ENCODE measurements at regions not wholly inside any gene's neighbourhood (a gene's known extent, or its start where the extent isn't known, plus 50 kb on each side); places are given as distances from the start of the nearest gene placed in this dataset.

DNA sequence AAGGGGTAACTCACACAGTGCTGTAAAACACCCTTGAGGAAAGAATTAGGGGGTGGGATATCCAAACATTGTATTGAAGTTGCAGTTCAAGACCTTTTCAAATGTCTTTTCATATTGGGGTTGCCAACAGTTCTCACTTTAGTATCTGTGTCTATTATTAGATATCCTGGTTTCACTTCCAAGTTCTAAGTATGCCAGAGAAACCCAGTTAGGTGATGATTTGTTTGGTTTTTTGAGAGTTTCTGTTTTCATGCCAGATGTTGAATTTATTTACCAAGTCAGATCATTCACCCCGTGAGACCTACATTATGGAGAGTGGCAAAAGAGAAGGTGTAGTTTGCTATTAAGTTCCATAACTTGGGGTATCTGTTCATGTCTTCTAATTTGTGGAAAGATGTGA, 64.5 kb downstream of the C9orf152 start:
- DNase-seq (ENCODE audit: low spot score): no peak

DNA sequence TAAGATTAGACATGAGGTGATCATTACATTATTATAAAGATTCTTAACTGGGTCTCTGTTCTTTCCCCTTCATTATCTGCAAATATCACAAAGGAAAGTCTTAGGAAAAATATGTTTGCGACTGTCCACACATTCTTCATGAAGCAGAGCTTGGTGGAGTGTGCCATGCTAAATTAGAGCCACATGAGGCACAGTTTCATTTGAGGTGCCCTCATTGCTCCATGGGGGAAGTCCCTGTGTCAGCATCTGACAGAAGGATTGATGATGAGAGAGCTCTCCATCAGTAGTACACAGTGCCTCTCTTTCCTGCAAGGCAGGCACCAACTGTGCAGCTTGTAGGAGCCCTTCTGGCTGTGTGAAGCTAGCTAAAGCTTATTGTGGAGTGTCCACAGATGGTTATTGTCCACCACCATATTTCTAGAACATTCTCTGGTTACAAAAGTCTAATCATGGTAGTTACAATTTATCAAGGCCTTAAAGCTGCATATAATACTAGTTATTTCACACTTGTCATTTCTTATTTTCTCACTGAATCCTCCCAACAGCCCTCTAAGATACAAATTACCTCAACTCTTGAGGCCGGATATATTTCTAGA, 63.9 kb downstream of the C9orf152 start:
- no peak for DNase-seq (ENCODE audit: low spot score)

- DNase-seq (ENCODE audit: low spot score): no peak
Measured at GRCh38 chr9:110146373-110146772, 61.6 kb downstream of the C9orf152 start.

GRCh38 chr9:110148384-110148783, 59.6 kb downstream of the C9orf152 start:
- no peak for DNase-seq (ENCODE audit: low spot score)

DNA sequence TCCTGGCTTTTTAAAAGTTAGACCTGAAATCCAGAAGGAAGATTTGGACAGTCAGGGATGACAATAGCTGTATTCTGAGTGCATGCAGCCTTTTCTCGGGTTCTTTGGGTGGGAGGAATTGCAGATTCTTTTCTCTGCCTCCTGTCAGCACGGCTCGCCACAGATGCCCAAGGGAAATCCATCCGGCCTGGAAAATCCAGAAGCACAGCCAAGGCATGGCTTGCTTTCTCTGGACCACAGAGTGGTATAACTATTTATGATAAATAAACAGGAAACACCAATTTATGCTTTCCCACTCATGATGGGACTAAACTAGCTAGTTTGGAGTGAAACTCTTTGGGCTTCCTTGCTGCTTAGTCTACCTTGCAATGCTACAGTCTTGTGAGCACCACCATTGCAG, 59.1 kb downstream of the C9orf152 start:
- DNase-seq (ENCODE audit: low spot score): no peak

Data from left forelimb (tissue), 1 donor.